ENCODE measurements at regions not wholly inside any gene's neighbourhood (a gene's known extent, or its start where the extent isn't known, plus 50 kb on each side); places are given as distances from the start of the nearest gene placed in this dataset.

DNA sequence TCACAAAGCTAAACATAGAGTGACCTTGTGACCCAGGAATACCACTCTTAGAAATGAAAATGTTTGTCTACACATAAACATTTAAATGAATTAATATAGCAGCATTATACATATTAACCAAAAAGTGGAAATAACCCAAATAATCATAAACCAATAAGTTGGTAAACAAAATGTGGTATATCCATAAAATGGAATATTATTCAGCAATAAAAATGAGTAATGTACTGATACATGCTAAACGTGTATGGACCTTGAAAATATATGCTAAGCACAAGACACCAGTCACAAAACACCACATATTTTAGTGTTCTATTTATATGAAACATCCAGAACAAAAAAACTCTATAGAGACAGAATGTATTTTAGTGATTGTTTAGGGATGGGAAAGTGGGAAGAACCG lies 68.9 kb upstream of the FUT9 start:
- H3K27me3 ChIP-seq, result no peaks in the 10 kb centered on the region
- H3K27ac ChIP-seq, result no peak overlapping the region
- no peak overlapping the region for H3K4me3 ChIP-seq
- H3K36me3 ChIP-seq, result no peaks in the 10 kb centered on the region
- H3K4me1 ChIP-seq, result no peaks in the 10 kb centered on the region
- no peak for DNase-seq (ENCODE audit: low spot score in 2 of 2)
- TF ChIP-seq CTCF (IDR thresholded peaks at IDR 0.05), result no peak
- intact Hi-C loops (cut with DNase I), result no loop called here
- H3K9me3 ChIP-seq, result no peaks in the 10 kb centered on the region

GRCh38 chr6:95948324-95948723 lies 67.5 kb upstream of the FUT9 start:
- intact Hi-C loops (cut with DNase I), result no loop called here
- no peaks in the 10 kb centered on the region for H3K36me3 ChIP-seq
- H3K4me1 ChIP-seq, result no peaks in the 10 kb centered on the region
- H3K27me3 ChIP-seq, result no peaks in the 10 kb centered on the region
- DNase-seq (ENCODE audit: low spot score in 2 of 2), result no peak
- H3K4me3 ChIP-seq, result no peak overlapping the region
- H3K9me3 ChIP-seq, result no peaks in the 10 kb centered on the region
- no peak for TF ChIP-seq CTCF (IDR thresholded peaks at IDR 0.05)
- no peak overlapping the region for H3K27ac ChIP-seq

GRCh38 chr6:95949985-95950384 lies 65.8 kb upstream of the FUT9 start:
- no peaks in the 10 kb centered on the region for H3K4me1 ChIP-seq
- no peaks in the 10 kb centered on the region for H3K9me3 ChIP-seq
- H3K27ac ChIP-seq, result no peak overlapping the region
- no peaks in the 10 kb centered on the region for H3K27me3 ChIP-seq
- H3K36me3 ChIP-seq, result no peaks in the 10 kb centered on the region
- no peak overlapping the region for H3K4me3 ChIP-seq
- no peak for DNase-seq (ENCODE audit: low spot score in 2 of 2)
- intact Hi-C loops (cut with DNase I), result no loop called here
- TF ChIP-seq CTCF (IDR thresholded peaks at IDR 0.05), result no peak

DNA sequence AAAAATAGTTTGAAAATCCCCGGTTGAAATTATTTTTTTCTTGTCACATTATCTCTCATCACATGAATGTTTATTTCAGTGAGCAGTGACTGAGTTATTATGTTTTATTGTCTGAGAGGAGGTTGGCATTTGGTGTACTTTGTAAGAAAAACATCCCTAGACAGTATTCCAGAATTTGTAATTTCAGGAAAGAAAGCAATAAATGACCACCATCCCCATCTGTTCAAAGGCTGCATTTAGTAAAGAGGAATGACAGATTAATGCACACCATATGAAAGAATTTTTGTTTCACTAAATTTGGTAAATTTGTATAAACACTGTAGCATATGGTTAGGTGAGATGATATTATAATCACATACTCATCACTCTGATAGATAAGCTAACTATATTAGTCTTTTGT lies 57.1 kb upstream of the FUT9 start:
- intact Hi-C loops (cut with DNase I), result no loop called here
- no peak overlapping the region for H3K27ac ChIP-seq
- H3K36me3 ChIP-seq, result no peaks in the 10 kb centered on the region
- H3K9me3 ChIP-seq, result no peaks in the 10 kb centered on the region
- no peak for TF ChIP-seq CTCF (IDR thresholded peaks at IDR 0.05)
- no peak overlapping the region for H3K4me3 ChIP-seq
- no peaks in the 10 kb centered on the region for H3K4me1 ChIP-seq
- DNase-seq (ENCODE audit: low spot score in 2 of 2), result no peak
- no peaks in the 10 kb centered on the region for H3K27me3 ChIP-seq

- no peaks in the 10 kb centered on the region for H3K9me3 ChIP-seq
- H3K36me3 ChIP-seq, result no peaks in the 10 kb centered on the region
- DNase-seq (ENCODE audit: low spot score in 2 of 2), result no peak
- intact Hi-C loops (cut with DNase I), result no loop called here
- no peak for TF ChIP-seq CTCF (IDR thresholded peaks at IDR 0.05)
- no peaks in the 10 kb centered on the region for H3K27me3 ChIP-seq
- no peaks in the 10 kb centered on the region for H3K4me1 ChIP-seq
- H3K4me3 ChIP-seq, result no peak overlapping the region
- H3K27ac ChIP-seq, result no peak overlapping the region
These were observed 56.5 kb upstream of the FUT9 start for GRCh38 chr6:95959261-95959660.

Data from ascending aorta (tissue), 2 donors.